ENCODE measurements at regions not wholly inside any gene's neighbourhood (a gene's known extent, or its start where the extent isn't known, plus 50 kb on each side); places are given as distances from the start of the nearest gene placed in this dataset.

DNA sequence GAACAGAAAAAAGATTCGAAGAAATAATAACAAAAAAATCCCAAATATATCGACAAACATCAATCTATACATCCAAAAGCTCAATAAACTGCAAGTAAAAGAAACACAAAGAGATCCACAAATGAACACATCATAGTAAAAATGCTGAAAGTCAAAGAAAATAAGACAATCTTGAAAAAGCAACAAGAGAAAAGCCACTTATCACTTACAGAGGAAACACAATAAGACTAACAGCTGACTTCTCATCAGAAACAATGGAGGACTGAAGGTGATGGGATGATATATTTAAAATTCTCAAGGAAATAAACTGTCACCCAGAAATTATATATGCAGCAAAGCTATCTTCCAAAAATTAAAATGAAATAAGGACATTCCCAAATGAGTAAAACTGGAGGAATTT is 140.3 kb downstream of the NDUFA10 start:
- TF ChIP-seq CREB5 (CRISPR knock-in tag; IDR thresholded peaks at IDR 0.05; ENCODE audit: low read depth) (no peak), ARNTL (CRISPR knock-in tag; IDR thresholded peaks at IDR 0.05; ENCODE audit: borderline replicate concordance, low read depth) (no peak), RARB (CRISPR knock-in tag; IDR thresholded peaks at IDR 0.05) (no peak), BACH2 (CRISPR knock-in tag; IDR thresholded peaks at IDR 0.05; ENCODE audit: borderline replicate concordance) (no peak), OSR1 (CRISPR knock-in tag; IDR thresholded peaks at IDR 0.05) (no peak), ZC3H10 (CRISPR knock-in tag; IDR thresholded peaks at IDR 0.05) (no peak), SNAI2 (CRISPR knock-in tag; IDR thresholded peaks at IDR 0.05) (no peak), ZNF8 (CRISPR knock-in tag; IDR thresholded peaks at IDR 0.05) (no peak), ISL1 (CRISPR knock-in tag; IDR thresholded peaks at IDR 0.05) (no peak), PATZ1 (CRISPR knock-in tag; IDR thresholded peaks at IDR 0.05; ENCODE audit: borderline replicate concordance) (no peak), GLIS3 (CRISPR knock-in tag; IDR thresholded peaks at IDR 0.05) (no peak), ZFP30 (CRISPR knock-in tag; IDR thresholded peaks at IDR 0.05) (no peak)
- TF ChIP-seq, protein P1, sequence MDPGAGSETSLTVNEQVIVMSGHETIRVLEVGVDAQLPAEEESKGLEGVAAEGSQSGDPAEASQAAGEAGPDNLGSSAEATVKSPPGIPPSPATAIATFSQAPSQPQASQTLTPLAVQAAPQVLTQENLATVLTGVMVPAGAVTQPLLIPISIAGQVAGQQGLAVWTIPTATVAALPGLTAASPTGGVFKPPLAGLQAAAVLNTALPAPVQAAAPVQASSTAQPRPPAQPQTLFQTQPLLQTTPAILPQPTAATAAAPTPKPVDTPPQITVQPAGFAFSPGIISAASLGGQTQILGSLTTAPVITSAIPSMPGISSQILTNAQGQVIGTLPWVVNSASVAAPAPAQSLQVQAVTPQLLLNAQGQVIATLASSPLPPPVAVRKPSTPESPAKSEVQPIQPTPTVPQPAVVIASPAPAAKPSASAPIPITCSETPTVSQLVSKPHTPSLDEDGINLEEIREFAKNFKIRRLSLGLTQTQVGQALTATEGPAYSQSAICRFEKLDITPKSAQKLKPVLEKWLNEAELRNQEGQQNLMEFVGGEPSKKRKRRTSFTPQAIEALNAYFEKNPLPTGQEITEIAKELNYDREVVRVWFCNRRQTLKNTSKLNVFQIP (CRISPR knock-in tag; IDR thresholded peaks at IDR 0.05; ENCODE audit: borderline replicate concordance, low read depth), result no peak
- no peak for ATAC-seq

DNA sequence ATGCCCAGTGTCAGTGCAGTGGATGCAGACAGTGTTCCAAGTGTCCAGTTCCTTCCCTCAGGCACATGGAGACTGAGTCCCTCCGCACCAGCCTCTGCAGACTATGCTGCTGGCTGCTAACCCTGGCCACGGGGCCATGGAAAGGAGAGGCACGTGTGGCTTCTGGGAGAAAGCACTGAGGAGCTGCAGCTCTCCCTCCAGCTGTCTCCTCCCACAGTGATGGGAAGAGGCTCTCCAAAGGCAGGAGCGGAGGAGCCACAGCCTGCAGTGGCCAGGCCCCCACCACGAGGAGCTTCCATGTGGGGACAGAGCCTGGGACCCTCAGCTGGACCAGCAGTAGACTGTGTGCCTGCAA is 141.1 kb downstream of the NDUFA10 start:
- no peak for TF ChIP-seq ZNF70 (CRISPR knock-in tag; IDR thresholded peaks at IDR 0.05)
- no peak for TF ChIP-seq TCF4 (CRISPR knock-in tag; IDR thresholded peaks at IDR 0.05; ENCODE audit: borderline replicate concordance)
- no peak for TF ChIP-seq TSHZ2 (CRISPR knock-in tag; IDR thresholded peaks at IDR 0.05)
- TF ChIP-seq SNAI2 (CRISPR knock-in tag; IDR thresholded peaks at IDR 0.05), result no peak
- TF ChIP-seq PATZ1 (CRISPR knock-in tag; IDR thresholded peaks at IDR 0.05; ENCODE audit: borderline replicate concordance), result no peak
- no peak for TF ChIP-seq GLIS3 (CRISPR knock-in tag; IDR thresholded peaks at IDR 0.05)
- no peak for TF ChIP-seq ZNF565 (CRISPR knock-in tag; conservative IDR thresholded peaks at IDR 0.05; ENCODE audit: low read depth)
- TF ChIP-seq ZFP3 (CRISPR knock-in tag; IDR thresholded peaks at IDR 0.05), result no peak
- no peak for ATAC-seq

GRCh38 chr2:239883326-239884050 is 141.7 kb downstream of the NDUFA10 start:
- ATAC-seq, result no peak
- TF ChIP-seq, protein P1 (CRISPR knock-in tag; IDR thresholded peaks at IDR 0.05; ENCODE audit: borderline replicate concordance, low read depth), result no peak
- TF ChIP-seq ZFP3 (CRISPR knock-in tag; IDR thresholded peaks at IDR 0.05) (no peak), CSRNP3 (CRISPR knock-in tag; IDR thresholded peaks at IDR 0.05) (no peak), PPARA (CRISPR knock-in tag; IDR thresholded peaks at IDR 0.05; ENCODE audit: borderline replicate concordance) (no peak), ZNF565 (CRISPR knock-in tag; conservative IDR thresholded peaks at IDR 0.05; ENCODE audit: low read depth) (no peak), CREB5 (CRISPR knock-in tag; IDR thresholded peaks at IDR 0.05; ENCODE audit: low read depth) (no peak), ESRRG (CRISPR knock-in tag; IDR thresholded peaks at IDR 0.05) (no peak), SNAI2 (CRISPR knock-in tag; IDR thresholded peaks at IDR 0.05) (no peak), TOX (CRISPR knock-in tag; IDR thresholded peaks at IDR 0.05; ENCODE audit: borderline replicate concordance) (no peak)
